ENCODE measurements at regions not wholly inside any gene's neighbourhood (a gene's known extent, or its start where the extent isn't known, plus 50 kb on each side); places are given as distances from the start of the nearest gene placed in this dataset.

DNA sequence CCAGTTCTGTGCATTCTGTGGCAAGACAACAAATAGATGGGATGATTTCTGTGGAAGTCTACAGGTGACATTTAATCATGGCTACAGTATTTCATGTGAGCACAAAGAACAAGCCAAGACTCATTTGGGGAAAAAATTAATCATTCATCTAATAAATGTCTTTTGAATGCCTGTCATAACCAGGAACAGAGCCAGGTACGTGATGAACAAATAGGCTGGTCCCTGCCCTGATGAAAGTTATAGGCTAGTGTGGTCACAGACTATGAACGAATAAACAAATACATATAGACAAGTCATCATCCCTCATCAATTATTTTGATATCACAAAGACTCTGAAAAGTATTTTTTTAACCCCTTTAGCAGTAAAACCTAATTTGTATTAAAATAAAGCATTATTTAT is 226.4 kb upstream of the RRP15 start:
- no peak for TF ChIP-seq POLR2AphosphoS5 (IDR thresholded peaks at IDR 0.05)
- TF ChIP-seq, protein P1, sequence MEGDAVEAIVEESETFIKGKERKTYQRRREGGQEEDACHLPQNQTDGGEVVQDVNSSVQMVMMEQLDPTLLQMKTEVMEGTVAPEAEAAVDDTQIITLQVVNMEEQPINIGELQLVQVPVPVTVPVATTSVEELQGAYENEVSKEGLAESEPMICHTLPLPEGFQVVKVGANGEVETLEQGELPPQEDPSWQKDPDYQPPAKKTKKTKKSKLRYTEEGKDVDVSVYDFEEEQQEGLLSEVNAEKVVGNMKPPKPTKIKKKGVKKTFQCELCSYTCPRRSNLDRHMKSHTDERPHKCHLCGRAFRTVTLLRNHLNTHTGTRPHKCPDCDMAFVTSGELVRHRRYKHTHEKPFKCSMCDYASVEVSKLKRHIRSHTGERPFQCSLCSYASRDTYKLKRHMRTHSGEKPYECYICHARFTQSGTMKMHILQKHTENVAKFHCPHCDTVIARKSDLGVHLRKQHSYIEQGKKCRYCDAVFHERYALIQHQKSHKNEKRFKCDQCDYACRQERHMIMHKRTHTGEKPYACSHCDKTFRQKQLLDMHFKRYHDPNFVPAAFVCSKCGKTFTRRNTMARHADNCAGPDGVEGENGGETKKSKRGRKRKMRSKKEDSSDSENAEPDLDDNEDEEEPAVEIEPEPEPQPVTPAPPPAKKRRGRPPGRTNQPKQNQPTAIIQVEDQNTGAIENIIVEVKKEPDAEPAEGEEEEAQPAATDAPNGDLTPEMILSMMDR (IDR thresholded peaks at IDR 0.05): no peak
- no peak for TF ChIP-seq POLR2A (IDR thresholded peaks at IDR 0.05)

Measured in upper lobe of left lung (tissue), 4 donors.